SU-DHL-6 (cell line): ENCODE measurements at regions not wholly inside any gene's neighbourhood (a gene's known extent, or its start where the extent isn't known, plus 50 kb on each side); places are given as distances from the start of the nearest gene placed in this dataset.

Source experiments
- CTCF ChIP-seq: fragments of 200-600 bp; sonication (generic); IDR thresholded peaks from one replicate; pipeline ENCODE4 v1.5.1; 2017; ENCODE audit warnings: antibody characterized with exemption, mild to moderate bottlenecking, low read length, moderate library complexity; ENCODE audit not compliant: insufficient read depth, poor library complexity, severe bottlenecking
- EZH2phosphoT487 ChIP-seq: fragments of 200-600 bp; sonication (generic), shearing (Covaris generic); conservative IDR thresholded peaks from 2 replicates; pipeline ENCODE4 v1.6.1; 2018; ENCODE audit warnings: mild to moderate bottlenecking, antibody characterized with exemption, low read length, moderate library complexity, mixed read lengths

- no peak for TF ChIP-seq CTCF
- no peak for TF ChIP-seq EZH2phosphoT487
Measured at GRCh38 chr5:4947893-4948536, 192.1 kb upstream of the ADAMTS16 start.
